Liver (tissue), 8 donors: ENCODE measurements at regions not wholly inside any gene's neighbourhood (a gene's known extent, or its start where the extent isn't known, plus 50 kb on each side); places are given as distances from the start of the nearest gene placed in this dataset.

ENCODE experiments used
- DNase-seq: peaks from one replicate; pipeline ENCODE4 v3.0.0-alpha.2; 2017; ENCODE audit warnings: low spot score
- H3K27ac ChIP-seq, 2 donors: one replicate each; pipeline ENCODE4 v1.7.0; 2013; ENCODE audit warnings: inconsistent platforms in 2 of 2, low read length in 2 of 2, control low read depth in 1 of 2, low read depth in 1 of 2, mild to moderate bottlenecking in 1 of 2
- H3K27me3 ChIP-seq, 4 donors: one replicate each; pipeline versions ENCODE4 v1.6.1 to v1.7.0; 2013; ENCODE audit warnings: low read length in 3 of 4, inconsistent platforms in 1 of 4, mild to moderate bottlenecking in 1 of 4, moderate library complexity in 1 of 4; ENCODE audit not compliant: control insufficient read depth in 4 of 4, insufficient read depth in 4 of 4
- H3K36me3 ChIP-seq, 4 donors: one replicate each; pipeline versions ENCODE4 v1.6.1 to v1.7.0; 2013; ENCODE audit warnings: low read length in 3 of 4, mild to moderate bottlenecking in 3 of 4, low read depth in 1 of 4, moderate library complexity in 1 of 4; ENCODE audit not compliant: control insufficient read depth in 4 of 4, insufficient read depth in 3 of 4
- H3K4me1 ChIP-seq, 4 donors: one replicate each; pipeline versions ENCODE4 v1.6.1 to v1.7.0; 2013; ENCODE audit warnings: low read length in 3 of 4, mild to moderate bottlenecking in 3 of 4, moderate library complexity in 1 of 4; ENCODE audit not compliant: control insufficient read depth in 4 of 4, insufficient read depth in 4 of 4
- H3K4me3 ChIP-seq, 3 donors: one replicate each; pipeline versions ENCODE4 v1.6.1 to v1.7.0; 2013; ENCODE audit warnings: low read length in 3 of 3, control low read depth in 1 of 3, low read depth in 1 of 3, mild to moderate bottlenecking in 1 of 3
- H3K9ac ChIP-seq, 2 donors: one replicate each; pipeline ENCODE4 v1.7.0; 2013; ENCODE audit warnings: low read length in 2 of 2, mild to moderate bottlenecking in 2 of 2, moderate library complexity in 2 of 2, control low read depth in 1 of 2, low read depth in 1 of 2
- H3K9me3 ChIP-seq, 4 donors: one replicate each; pipeline versions ENCODE4 v1.6.1 to v1.7.0; 2013; ENCODE audit warnings: low read length in 3 of 4; ENCODE audit not compliant: control insufficient read depth in 4 of 4
- CTCF ChIP-seq: fragments of 150-350 bp; IDR thresholded peaks from 2 replicates; pipeline ENCODE4 v1.5.1; 2017; ENCODE audit warnings: improper control_type of control experiment, low read depth, low read length; ENCODE audit not compliant: missing input control
- EGR1 ChIP-seq, 2 donors: IDR thresholded peaks; 2 replicates each; pipeline ENCODE4 v1.6.1; 2016 to 2018; ENCODE audit warnings: antibody characterized with exemption in 2 of 2, low read depth in 2 of 2
- FOXA1 ChIP-seq: IDR thresholded peaks from 2 replicates; pipeline ENCODE4 v1.6.1; 2016; ENCODE audit warnings: antibody characterized with exemption
- GABPA ChIP-seq, 2 donors: IDR thresholded peaks in 1 of 2; conservative IDR thresholded peaks in 1 of 2; 2 replicates each; pipeline ENCODE4 v1.6.1; 2016; ENCODE audit warnings: antibody characterized with exemption in 2 of 2, mild to moderate bottlenecking in 1 of 2, moderate library complexity in 1 of 2
- HNF4G ChIP-seq: IDR thresholded peaks from 2 replicates; pipeline ENCODE4 v1.6.1; 2016; ENCODE audit warnings: antibody characterized with exemption
- JUND ChIP-seq, 2 donors: IDR thresholded peaks; 2 replicates each; pipeline ENCODE4 v1.6.1; 2016; ENCODE audit warnings: antibody characterized with exemption in 2 of 2
- MAX ChIP-seq: IDR thresholded peaks from 2 replicates; pipeline ENCODE4 v1.6.1; 2016; ENCODE audit warnings: antibody characterized with exemption
- NR2F2 ChIP-seq: IDR thresholded peaks from 2 replicates; pipeline ENCODE4 v1.6.1; 2016; ENCODE audit warnings: antibody characterized with exemption
- RAD21 ChIP-seq, 2 donors: IDR thresholded peaks; 2 replicates each; pipeline ENCODE4 v1.6.1; 2016; ENCODE audit warnings: antibody characterized with exemption in 2 of 2, mild to moderate bottlenecking in 2 of 2
- RXRA ChIP-seq, 2 donors: IDR thresholded peaks; 2 replicates each; pipeline ENCODE4 v1.6.1; 2017 to 2018; ENCODE audit warnings: antibody characterized with exemption in 2 of 2, mild to moderate bottlenecking in 1 of 2
- SP1 ChIP-seq: IDR thresholded peaks from 2 replicates; pipeline ENCODE4 v1.6.1; 2018; ENCODE audit warnings: antibody characterized with exemption, mild to moderate bottlenecking
- TAF1 ChIP-seq: conservative IDR thresholded peaks from 2 replicates; pipeline ENCODE4 v1.6.1; 2016; ENCODE audit warnings: antibody characterized with exemption, mild to moderate bottlenecking
- YY1 ChIP-seq: IDR thresholded peaks from 2 replicates; pipeline ENCODE4 v1.6.1; 2016; ENCODE audit warnings: antibody characterized with exemption, mild to moderate bottlenecking
- WGBS: extraction: QIAGEN DNeasy Blood & Tissue Kit; methylation state at CpG from one replicate; pipeline ENCODE4 v1.1.7; 2013; 5-methylcytosine and 5-hydroxymethylcytosine counted together
- donor health status: healthy.
- donor health status: healthy.
- donor health status: healthy.
- donor health status: healthy.
- donor health status: healthy.

- H3K36me3 ChIP-seq: no peaks in the 10 kb centered on the region
- peaks cover 0 to 5% (median 4%) of the 10 kb centered on the region in 4 donors for H3K4me1 ChIP-seq
- TF ChIP-seq RXRA (IDR thresholded peaks at IDR 0.05): no peak
- H3K27ac ChIP-seq: no peak overlapping the region
- no peaks in the 10 kb centered on the region for H3K9me3 ChIP-seq
- no peak overlapping the region for H3K4me3 ChIP-seq
- H3K9ac ChIP-seq: no peak overlapping the region
- DNase-seq: no peak
- H3K27me3 ChIP-seq: no peaks in the 10 kb centered on the region
Measured at GRCh38 chr2:38489846-38490245, 112.8 kb upstream of the ATL2 start.

GRCh38 chr2:38487852-38488251, 110.8 kb upstream of the ATL2 start:
- peaks cover 0 to 5% (median 4%) of the 10 kb centered on the region in 4 donors for H3K4me1 ChIP-seq
- no peak for TF ChIP-seq SP1
- TF ChIP-seq GABPA (IDR thresholded peaks at IDR 0.05 in 1 of 2, conservative IDR thresholded peaks at IDR 0.05 in 1 of 2): no peak
- TF ChIP-seq FOXA1: no peak
- TF ChIP-seq JUND (IDR thresholded peaks at IDR 0.05): no peak
- TF ChIP-seq TAF1: no peak
- no peak for TF ChIP-seq YY1
- TF ChIP-seq MAX: no peak
- H3K9ac ChIP-seq: no peak overlapping the region
- H3K27ac ChIP-seq: no peak overlapping the region
- H3K4me3 ChIP-seq: no peak overlapping the region
- no peaks in the 10 kb centered on the region for H3K36me3 ChIP-seq
- no peak for DNase-seq
- H3K9me3 ChIP-seq: no peaks in the 10 kb centered on the region
- 87% methylated on average over 10 of the region's 10 CpGs for WGBS
- H3K27me3 ChIP-seq: no peaks in the 10 kb centered on the region

GRCh38 chr2:38486213-38487026, 109.3 kb upstream of the ATL2 start:
- Histone ChIP-seq H3K4me1 (no peaks in the 10 kb centered on the region), H3K9ac (no peak overlapping the region), H3K36me3 (no peaks in the 10 kb centered on the region), H3K27ac (no peak overlapping the region), H3K27me3 (no peaks in the 10 kb centered on the region), H3K4me3 (no peak overlapping the region), H3K9me3 (no peaks in the 10 kb centered on the region)
- no peak for TF ChIP-seq JUND (IDR thresholded peaks at IDR 0.05)
- no peak for TF ChIP-seq RAD21 (IDR thresholded peaks at IDR 0.05)
- no peak for TF ChIP-seq TAF1
- TF ChIP-seq YY1: no peak
- no peak for TF ChIP-seq FOXA1
- no peak for TF ChIP-seq NR2F2
- TF ChIP-seq HNF4G: no peak
- no peak for TF ChIP-seq SP1
- no peak for TF ChIP-seq CTCF
- no peak for TF ChIP-seq RXRA (IDR thresholded peaks at IDR 0.05)
- no peak for TF ChIP-seq EGR1 (IDR thresholded peaks at IDR 0.05; ENCODE audit: low read depth in 2 of 2)
- TF ChIP-seq MAX: no peak
- TF ChIP-seq GABPA (IDR thresholded peaks at IDR 0.05 in 1 of 2, conservative IDR thresholded peaks at IDR 0.05 in 1 of 2): no peak
- 86% methylated on average over 11 of the region's 11 CpGs for WGBS
- DNase-seq: no peak
